ENCODE measurements at regions not wholly inside any gene's neighbourhood (a gene's known extent, or its start where the extent isn't known, plus 50 kb on each side); places are given as distances from the start of the nearest gene placed in this dataset.
A peak's percentile ranks its signal among the peaks of the same experiment; 100 is the strongest.

GRCh38 chr2:71901466-71901865 lies 246.2 kb downstream of the CYP26B1 start:
- Histone ChIP-seq H3K27me3 (ENCODE audit: control insufficient read depth in 1 of 2, insufficient read depth in 2 of 2, low read length in 1 of 2) (no peaks in the 10 kb centered on the region), H3K9me3 (ENCODE audit: control insufficient read depth, low read length) (no peaks in the 10 kb centered on the region), H3K4me1 (ENCODE audit: control insufficient read depth in 1 of 2, insufficient read depth in 2 of 2, low read length in 2 of 2) (no peaks in the 10 kb centered on the region), H3K36me3 (ENCODE audit: control insufficient read depth in 1 of 2, insufficient read depth in 2 of 2, low read length in 1 of 2) (no peaks in the 10 kb centered on the region), H3K27ac (ENCODE audit: low read depth in 1 of 2, low read length in 2 of 2) (no peak overlapping the region), H3K4me3 (ENCODE audit: low read length in 2 of 2) (no peak overlapping the region)
- ATAC-seq (ENCODE audit: low FRiP score) (no peak), DNase-seq (no peak)
- 63 to 65% methylated on average over 1 of the region's 1 CpG for WGBS, 2 donors
- intact Hi-C loops (cut with DNase I): no loop called here

- no peaks in the 10 kb centered on the region for H3K27me3 ChIP-seq (ENCODE audit: control insufficient read depth in 1 of 2, insufficient read depth in 2 of 2, low read length in 1 of 2)
- no peaks in the 10 kb centered on the region for H3K9me3 ChIP-seq (ENCODE audit: control insufficient read depth, low read length)
- DNase-seq (no peak), ATAC-seq (ENCODE audit: low FRiP score) (no peak)
- no peak overlapping the region for H3K4me3 ChIP-seq (ENCODE audit: low read length in 2 of 2)
- H3K4me1 ChIP-seq (ENCODE audit: control insufficient read depth in 1 of 2, insufficient read depth in 2 of 2, low read length in 2 of 2): no peaks in the 10 kb centered on the region
- no peaks in the 10 kb centered on the region for H3K36me3 ChIP-seq (ENCODE audit: control insufficient read depth in 1 of 2, insufficient read depth in 2 of 2, low read length in 1 of 2)
- 83 to 85% methylated on average over 29 of the region's 29 CpGs for WGBS, 2 donors
- intact Hi-C loops (cut with DNase I): no loop called here
- no peak overlapping the region for H3K27ac ChIP-seq (ENCODE audit: low read depth in 1 of 2, low read length in 2 of 2)
Observed at GRCh38 chr2:71898851-71899681, 248.6 kb downstream of the CYP26B1 start.

- Histone ChIP-seq H3K4me3 (ENCODE audit: low read length in 2 of 2) (no peak overlapping the region), H3K4me1 (ENCODE audit: control insufficient read depth in 1 of 2, insufficient read depth in 2 of 2, low read length in 2 of 2) (no peaks in the 10 kb centered on the region), H3K27ac (ENCODE audit: low read depth in 1 of 2, low read length in 2 of 2) (no peak overlapping the region), H3K9me3 (ENCODE audit: control insufficient read depth, low read length) (no peaks in the 10 kb centered on the region), H3K36me3 (ENCODE audit: control insufficient read depth in 1 of 2, insufficient read depth in 2 of 2, low read length in 1 of 2) (no peaks in the 10 kb centered on the region), H3K27me3 (ENCODE audit: control insufficient read depth in 1 of 2, insufficient read depth in 2 of 2, low read length in 1 of 2) (no peaks in the 10 kb centered on the region)
- no peak for DNase-seq
- 96 to 98% methylated on average over 9 of the region's 9 CpGs for WGBS, 2 donors
- no peak for ATAC-seq (ENCODE audit: low FRiP score)
- intact Hi-C loops (cut with DNase I): no loop called here
Observed at GRCh38 chr2:71898375-71898774, 249.3 kb downstream of the CYP26B1 start.

GRCh38 chr2:71897836-71898235 lies 249.8 kb downstream of the CYP26B1 start:
- H3K36me3 ChIP-seq (ENCODE audit: control insufficient read depth in 1 of 2, insufficient read depth in 2 of 2, low read length in 1 of 2): no peaks in the 10 kb centered on the region
- no peaks in the 10 kb centered on the region for H3K4me1 ChIP-seq (ENCODE audit: control insufficient read depth in 1 of 2, insufficient read depth in 2 of 2, low read length in 2 of 2)
- no peak for DNase-seq
- no peak overlapping the region for H3K4me3 ChIP-seq (ENCODE audit: low read length in 2 of 2)
- intact Hi-C loops (cut with DNase I): no loop called here
- WGBS, 2 donors: 92 to 96% methylated on average over 7 of the region's 7 CpGs
- ATAC-seq (ENCODE audit: low FRiP score): no peak
- H3K9me3 ChIP-seq (ENCODE audit: control insufficient read depth, low read length): no peaks in the 10 kb centered on the region
- H3K27me3 ChIP-seq (ENCODE audit: control insufficient read depth in 1 of 2, insufficient read depth in 2 of 2, low read length in 1 of 2): no peaks in the 10 kb centered on the region
- no peak overlapping the region for H3K27ac ChIP-seq (ENCODE audit: low read depth in 1 of 2, low read length in 2 of 2)

GRCh38 chr2:71897137-71897480 lies 250.6 kb downstream of the CYP26B1 start:
- no peaks in the 10 kb centered on the region for H3K4me1 ChIP-seq (ENCODE audit: control insufficient read depth in 1 of 2, insufficient read depth in 2 of 2, low read length in 2 of 2)
- intact Hi-C loops (cut with DNase I): no loop called here
- no peaks in the 10 kb centered on the region for H3K36me3 ChIP-seq (ENCODE audit: control insufficient read depth in 1 of 2, insufficient read depth in 2 of 2, low read length in 1 of 2)
- no peak for DNase-seq
- 57% methylated on average over 6 of the region's 6 CpGs for WGBS, 2 donors
- no peak overlapping the region for H3K27ac ChIP-seq (ENCODE audit: low read depth in 1 of 2, low read length in 2 of 2)
- no peaks in the 10 kb centered on the region for H3K9me3 ChIP-seq (ENCODE audit: control insufficient read depth, low read length)
- H3K27me3 ChIP-seq (ENCODE audit: control insufficient read depth in 1 of 2, insufficient read depth in 2 of 2, low read length in 1 of 2): no peaks in the 10 kb centered on the region
- no peak overlapping the region for H3K4me3 ChIP-seq (ENCODE audit: low read length in 2 of 2)
- ATAC-seq (ENCODE audit: low FRiP score): peak; percentile 20

GRCh38 chr2:71896385-71897136 lies 251.1 kb downstream of the CYP26B1 start:
- Histone ChIP-seq H3K4me1 (ENCODE audit: control insufficient read depth in 1 of 2, insufficient read depth in 2 of 2, low read length in 2 of 2) (no peaks in the 10 kb centered on the region), H3K27ac (ENCODE audit: low read depth in 1 of 2, low read length in 2 of 2) (no peak overlapping the region), H3K36me3 (ENCODE audit: control insufficient read depth in 1 of 2, insufficient read depth in 2 of 2, low read length in 1 of 2) (no peaks in the 10 kb centered on the region), H3K27me3 (ENCODE audit: control insufficient read depth in 1 of 2, insufficient read depth in 2 of 2, low read length in 1 of 2) (no peaks in the 10 kb centered on the region), H3K4me3 (ENCODE audit: low read length in 2 of 2) (no peak overlapping the region), H3K9me3 (ENCODE audit: control insufficient read depth, low read length) (no peaks in the 10 kb centered on the region)
- DNase-seq (no peak), ATAC-seq (ENCODE audit: low FRiP score) (no peak)
- WGBS, 2 donors: 78 to 79% methylated on average over 9 of the region's 9 CpGs
- intact Hi-C loops (cut with DNase I): no loop called here

- Histone ChIP-seq H3K4me3 (ENCODE audit: low read length in 2 of 2) (no peak overlapping the region), H3K27ac (ENCODE audit: low read depth in 1 of 2, low read length in 2 of 2) (no peak overlapping the region), H3K9me3 (ENCODE audit: control insufficient read depth, low read length) (no peaks in the 10 kb centered on the region), H3K27me3 (ENCODE audit: control insufficient read depth in 1 of 2, insufficient read depth in 2 of 2, low read length in 1 of 2) (no peaks in the 10 kb centered on the region), H3K4me1 (ENCODE audit: control insufficient read depth in 1 of 2, insufficient read depth in 2 of 2, low read length in 2 of 2) (no peaks in the 10 kb centered on the region), H3K36me3 (ENCODE audit: control insufficient read depth in 1 of 2, insufficient read depth in 2 of 2, low read length in 1 of 2) (no peaks in the 10 kb centered on the region)
- WGBS, 2 donors: 95 to 96% methylated on average over 10 of the region's 10 CpGs
- intact Hi-C loops (cut with DNase I): no loop called here
- no peak for ATAC-seq (ENCODE audit: low FRiP score)
- DNase-seq: no peak
Observed at GRCh38 chr2:71895320-71896161, 252.1 kb downstream of the CYP26B1 start.

GRCh38 chr2:71894261-71894660 lies 253.4 kb downstream of the CYP26B1 start:
- Histone ChIP-seq H3K4me1 (ENCODE audit: control insufficient read depth in 1 of 2, insufficient read depth in 2 of 2, low read length in 2 of 2) (no peaks in the 10 kb centered on the region), H3K27me3 (ENCODE audit: control insufficient read depth in 1 of 2, insufficient read depth in 2 of 2, low read length in 1 of 2) (no peaks in the 10 kb centered on the region), H3K36me3 (ENCODE audit: control insufficient read depth in 1 of 2, insufficient read depth in 2 of 2, low read length in 1 of 2) (no peaks in the 10 kb centered on the region), H3K4me3 (ENCODE audit: low read length in 2 of 2) (no peak overlapping the region), H3K9me3 (ENCODE audit: control insufficient read depth, low read length) (no peaks in the 10 kb centered on the region), H3K27ac (ENCODE audit: low read depth in 1 of 2, low read length in 2 of 2) (no peak overlapping the region)
- intact Hi-C loops (cut with DNase I): no loop called here
- ATAC-seq (ENCODE audit: low FRiP score) (no peak), DNase-seq (no peak)
- 91 to 93% methylated on average over 8 of the region's 8 CpGs for whole genome bisulfite sequencing, 2 donors
